Astrocyte (in vitro differentiated cells and primary cell): ENCODE measurements at regions not wholly inside any gene's neighbourhood (a gene's known extent, or its start where the extent isn't known, plus 50 kb on each side); places are given as distances from the start of the nearest gene placed in this dataset.

Experiments
- DNase-seq: peaks from one replicate; pipeline ENCODE4 v3.0.0-alpha.2; 2010; ENCODE audit warnings: low read depth
- FAIRE-seq: peaks from 2 replicates; lab custom pipeline; 2011; peaks lifted over from hg19 to GRCh38; lab: Jason Lieb, UNC
- H2AFZ ChIP-seq: 2 replicates; pipeline ENCODE4 v1.6.0; 2012; ENCODE audit warnings: low read depth, low read length, inconsistent platforms
- H3K27ac ChIP-seq: 2 replicates; pipeline ENCODE4 v1.5.1; 2011; ENCODE audit warnings: low read depth, low read length, inconsistent platforms
- H3K27me3 ChIP-seq: 2 replicates; pipeline ENCODE4 v1.6.0; 2011; ENCODE audit warnings: low read length, inconsistent platforms; ENCODE audit not compliant: insufficient read depth
- H3K36me3 ChIP-seq: 2 replicates; pipeline ENCODE4 v1.5.1; 2011; ENCODE audit warnings: low read length, inconsistent platforms; ENCODE audit not compliant: insufficient read depth
- H3K4me1 ChIP-seq: 2 replicates; pipeline ENCODE4 v1.5.1; 2011; ENCODE audit warnings: low read length, inconsistent platforms; ENCODE audit not compliant: insufficient read depth
- H3K4me2 ChIP-seq: 2 replicates; pipeline ENCODE4 v1.6.0; 2012; ENCODE audit warnings: low read length, inconsistent platforms
- H3K4me3 ChIP-seq: 2 replicates; pipeline ENCODE4 v1.5.1; 2011; ENCODE audit warnings: low read depth, mild to moderate bottlenecking, low read length, inconsistent platforms; ENCODE audit not compliant: insufficient read depth
- H3K79me2 ChIP-seq: 2 replicates; pipeline ENCODE4 v1.6.0; 2012; ENCODE audit warnings: mild to moderate bottlenecking, low read length, inconsistent platforms; ENCODE audit not compliant: insufficient read depth
- H3K9ac ChIP-seq: 2 replicates; pipeline ENCODE4 v1.6.0; 2012; ENCODE audit warnings: mild to moderate bottlenecking, low read length, inconsistent platforms
- H3K9me3 ChIP-seq: 2 replicates; pipeline ENCODE4 v1.5.1; 2012; ENCODE audit warnings: low read depth, mild to moderate bottlenecking, low read length, inconsistent platforms; ENCODE audit not compliant: insufficient read depth
- H4K20me1 ChIP-seq: 2 replicates; pipeline ENCODE4 v1.6.0; 2012; ENCODE audit warnings: low read length, inconsistent platforms; ENCODE audit not compliant: insufficient read depth
- H3K27ac Mint-ChIP-seq: one replicate; pipeline ENCODE4 v1.8.0; 2021; ENCODE audit warnings: mild to moderate bottlenecking, mixed read lengths; ENCODE audit not compliant: unreplicated experiment
- H3K27me3 Mint-ChIP-seq: one replicate; pipeline ENCODE4 v1.8.0; 2021; ENCODE audit warnings: low read depth, mixed read lengths; ENCODE audit not compliant: unreplicated experiment
- H3K36me3 Mint-ChIP-seq: one replicate; pipeline ENCODE4 v1.8.0; 2021; ENCODE audit warnings: low read depth, mixed read lengths; ENCODE audit not compliant: unreplicated experiment
- H3K4me1 Mint-ChIP-seq: one replicate; pipeline ENCODE4 v1.8.0; 2021; ENCODE audit warnings: low read depth, mixed read lengths; ENCODE audit not compliant: unreplicated experiment
- H3K4me3 Mint-ChIP-seq: one replicate; pipeline ENCODE4 v1.8.0; 2021; ENCODE audit warnings: mild to moderate bottlenecking, moderate library complexity, mixed read lengths; ENCODE audit not compliant: unreplicated experiment
- H3K9me3 Mint-ChIP-seq: one replicate; pipeline ENCODE4 v1.8.0; 2021; ENCODE audit warnings: mild to moderate bottlenecking, mixed read lengths; ENCODE audit not compliant: unreplicated experiment
- CTCF ChIP-seq: IDR thresholded peaks from 2 replicates; pipeline ENCODE4 v1.5.1; 2011; ENCODE audit warnings: low read depth, mild to moderate bottlenecking, inconsistent platforms, low read length, moderate library complexity; ENCODE audit not compliant: insufficient read depth
- EZH2 ChIP-seq: IDR thresholded peaks from 2 replicates; pipeline ENCODE4 v1.6.1; 2012; ENCODE audit warnings: mild to moderate bottlenecking, low read length, inconsistent platforms; ENCODE audit not compliant: insufficient read depth

- Histone ChIP-seq H3K79me2 (no peaks in the 10 kb centered on the region), H4K20me1 (no peaks in the 10 kb centered on the region), H3K36me3 (no peaks in the 10 kb centered on the region), H3K4me1 (no peaks in the 10 kb centered on the region), H3K4me2 (no peak overlapping the region), H3K4me3 (no peak overlapping the region), H3K27ac (no peak overlapping the region), H3K27me3 (no peaks in the 10 kb centered on the region), H2AFZ (no peak overlapping the region), H3K9me3 (no peaks in the 10 kb centered on the region), H3K9ac (no peak overlapping the region)
- H3K27me3 Mint-ChIP-seq: peaks cover 2% of the 10 kb centered on the region
- H3K4me1 Mint-ChIP-seq: no peaks in the 10 kb centered on the region
- no peak overlapping the region for H3K27ac Mint-ChIP-seq
- no peak for TF ChIP-seq CTCF
- TF ChIP-seq EZH2: no peak
- no peak overlapping the region for H3K4me3 Mint-ChIP-seq
- FAIRE-seq (no peak), DNase-seq (no peak)
- peaks cover 2% of the 10 kb centered on the region for H3K9me3 Mint-ChIP-seq
- H3K36me3 Mint-ChIP-seq: no peaks in the 10 kb centered on the region
Observed at GRCh38 chr5:158468444-158468843, 609.5 kb upstream of the CLINT1 start.

- Mint-ChIP-seq H3K27me3 (peaks cover 2% of the 10 kb centered on the region), H3K36me3 (no peaks in the 10 kb centered on the region), H3K4me3 (no peak overlapping the region), H3K27ac (no peak overlapping the region), H3K9me3 (peaks cover 2% of the 10 kb centered on the region), H3K4me1 (no peaks in the 10 kb centered on the region)
- Histone ChIP-seq H3K9me3 (no peaks in the 10 kb centered on the region), H2AFZ (no peak overlapping the region), H3K79me2 (no peaks in the 10 kb centered on the region), H3K4me2 (no peak overlapping the region), H3K9ac (no peak overlapping the region), H3K4me3 (no peak overlapping the region), H4K20me1 (no peaks in the 10 kb centered on the region), H3K27ac (no peak overlapping the region), H3K36me3 (no peaks in the 10 kb centered on the region), H3K27me3 (no peaks in the 10 kb centered on the region), H3K4me1 (no peaks in the 10 kb centered on the region)
- DNase-seq (no peak), FAIRE-seq (no peak)
- no peak for TF ChIP-seq CTCF
- no peak for TF ChIP-seq EZH2
Observed at GRCh38 chr5:158466191-158466590, 607.2 kb upstream of the CLINT1 start.

GRCh38 chr5:158465086-158465972 lies 606.4 kb upstream of the CLINT1 start:
- no peaks in the 10 kb centered on the region for H3K36me3 ChIP-seq
- H2AFZ ChIP-seq: no peak overlapping the region
- peaks cover 2% of the 10 kb centered on the region for H3K9me3 Mint-ChIP-seq
- H4K20me1 ChIP-seq: no peaks in the 10 kb centered on the region
- no peak overlapping the region for H3K4me3 ChIP-seq
- DNase-seq (no peak), FAIRE-seq (no peak)
- no peaks in the 10 kb centered on the region for H3K9me3 ChIP-seq
- no peaks in the 10 kb centered on the region for H3K4me1 Mint-ChIP-seq
- no peak overlapping the region for H3K27ac ChIP-seq
- peaks cover 2% of the 10 kb centered on the region for H3K27me3 Mint-ChIP-seq
- H3K4me1 ChIP-seq: no peaks in the 10 kb centered on the region
- no peaks in the 10 kb centered on the region for H3K36me3 Mint-ChIP-seq
- H3K4me2 ChIP-seq: no peak overlapping the region
- H3K79me2 ChIP-seq: no peaks in the 10 kb centered on the region
- no peaks in the 10 kb centered on the region for H3K27me3 ChIP-seq
- H3K9ac ChIP-seq: no peak overlapping the region
- no peak overlapping the region for H3K4me3 Mint-ChIP-seq
- H3K27ac Mint-ChIP-seq: no peak overlapping the region
- TF ChIP-seq EZH2 (no peak), CTCF (no peak)
